CD4-positive, alpha-beta T cell (primary cell): ENCODE measurements at regions not wholly inside any gene's neighbourhood (a gene's known extent, or its start where the extent isn't known, plus 50 kb on each side); places are given as distances from the start of the nearest gene placed in this dataset.

Experiments
- ATAC-seq: fragments of 200-7000 bp; cut with Tn5 transposase; one replicate; pipeline ENCODE4 v1.10.0; 2022; ENCODE audit warnings: mild to moderate bottlenecking; ENCODE audit not compliant: poor library complexity
- CTCF ChIA-PET: fragments of 350-600 bp; sonication (Branson Sonifier 250); formaldehyde crosslinking; loops from one replicate; lab custom pipeline; 2021; ENCODE audit warnings: antibody characterized with exemption, inconsistent platforms; lab: Charles Lee
- POLR2A ChIA-PET: fragments of 350-600 bp; sonication (Branson Sonifier 250); formaldehyde crosslinking; loops from one replicate; lab custom pipeline; 2021; ENCODE audit warnings: antibody characterized with exemption, inconsistent platforms; lab: Charles Lee
- DNase-seq, 14 experiments: peaks; one replicate each; pipeline ENCODE4 v3.0.0-alpha.2; 2013 to 2020; ENCODE audit warnings: mixed read lengths in 2 of 14
- H3K27ac ChIP-seq, 2 donors: one replicate each; pipeline versions ENCODE4 v1.5.1 to v1.7.0; 2013; ENCODE audit warnings: low read length in 2 of 2, low read depth in 1 of 2, mild to moderate bottlenecking in 1 of 2
- H3K27me3 ChIP-seq, 2 experiments: 1 replicate in 1 of 2; 2 replicates in 1 of 2; pipeline versions ENCODE4 v1.6.1 to v1.7.0; 2013; ENCODE audit warnings: low read length in 2 of 2, control low read depth in 1 of 2, mild to moderate bottlenecking in 1 of 2, moderate library complexity in 1 of 2; ENCODE audit not compliant: insufficient read depth in 2 of 2, control insufficient read depth in 1 of 2
- H3K36me3 ChIP-seq: one replicate; pipeline ENCODE4 v1.6.1; 2013; ENCODE audit warnings: low read length, control low read depth; ENCODE audit not compliant: insufficient read depth
- H3K4me1 ChIP-seq: one replicate; pipeline ENCODE4 v1.6.1; 2013; ENCODE audit warnings: low read length, control low read depth; ENCODE audit not compliant: insufficient read depth
- H3K4me3 ChIP-seq: one replicate; pipeline ENCODE4 v1.5.1; 2013; ENCODE audit warnings: mild to moderate bottlenecking, low read length, moderate library complexity
- H3K9me3 ChIP-seq, 2 experiments: 1 replicate in 1 of 2; 2 replicates in 1 of 2; pipeline versions ENCODE4 v1.6.1 to v1.7.0; 2013; ENCODE audit warnings: low read length in 2 of 2, mild to moderate bottlenecking in 2 of 2, control low read depth in 1 of 2, moderate library complexity in 1 of 2; ENCODE audit not compliant: control insufficient read depth in 1 of 2, insufficient read depth in 1 of 2
- H3K27ac Mint-ChIP-seq: one replicate; pipeline ENCODE4 v1.8.0; 2020; ENCODE audit warnings: mixed read lengths
- H3K27me3 Mint-ChIP-seq: one replicate; pipeline ENCODE4 v1.8.0; 2021; ENCODE audit warnings: mixed read lengths
- H3K36me3 Mint-ChIP-seq: one replicate; pipeline ENCODE4 v1.8.0; 2021; ENCODE audit warnings: low read depth, mixed read lengths
- H3K4me1 Mint-ChIP-seq: one replicate; pipeline ENCODE4 v1.8.0; 2021; ENCODE audit warnings: low read depth, mixed read lengths
- H3K4me3 Mint-ChIP-seq: one replicate; pipeline ENCODE4 v1.8.0; 2020; ENCODE audit warnings: mild to moderate bottlenecking, mixed read lengths
- H3K9me3 Mint-ChIP-seq: one replicate; pipeline ENCODE4 v1.8.0; 2020; ENCODE audit warnings: mixed read lengths
- CTCF ChIP-seq: fragments of 200-600 bp; IDR thresholded peaks from one replicate; pipeline ENCODE4 v1.8.0; 2022; ENCODE audit warnings: antibody characterized with exemption, mild to moderate bottlenecking
- intact Hi-C, 2 experiments: fragments of 100-400 bp; cut with DNase I in 1 of 2; cut with micrococcal nuclease in 1 of 2; formaldehyde crosslinking; loops; one replicate each; pipeline versions ENCODE4 v1.15.1 to v1.9.0; 2023 to 2025; cut with DNase I, micrococcal nuclease

DNA sequence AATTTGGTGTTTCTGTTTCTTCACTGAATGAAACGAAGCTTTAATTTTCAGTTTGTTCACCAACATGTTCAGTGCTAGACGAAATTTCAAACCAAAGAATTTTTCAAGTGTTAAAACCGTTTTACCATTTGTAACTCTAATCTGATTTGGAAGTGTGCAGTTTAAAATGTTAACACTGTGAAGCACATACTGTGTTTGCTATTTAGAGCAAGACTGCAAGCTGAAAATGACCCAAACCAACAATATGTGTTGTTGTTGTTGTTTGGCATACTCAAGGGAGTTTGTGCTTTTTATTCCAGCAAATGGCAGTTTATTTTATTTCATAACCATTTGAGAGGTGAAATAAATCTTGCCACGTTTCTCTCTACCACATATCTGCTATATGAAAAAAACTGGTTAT is 128.4 kb upstream of the CDH7 start:
- no peaks in the 10 kb centered on the region for H3K36me3 Mint-ChIP-seq
- CTCF ChIA-PET = no interaction called here

DNA sequence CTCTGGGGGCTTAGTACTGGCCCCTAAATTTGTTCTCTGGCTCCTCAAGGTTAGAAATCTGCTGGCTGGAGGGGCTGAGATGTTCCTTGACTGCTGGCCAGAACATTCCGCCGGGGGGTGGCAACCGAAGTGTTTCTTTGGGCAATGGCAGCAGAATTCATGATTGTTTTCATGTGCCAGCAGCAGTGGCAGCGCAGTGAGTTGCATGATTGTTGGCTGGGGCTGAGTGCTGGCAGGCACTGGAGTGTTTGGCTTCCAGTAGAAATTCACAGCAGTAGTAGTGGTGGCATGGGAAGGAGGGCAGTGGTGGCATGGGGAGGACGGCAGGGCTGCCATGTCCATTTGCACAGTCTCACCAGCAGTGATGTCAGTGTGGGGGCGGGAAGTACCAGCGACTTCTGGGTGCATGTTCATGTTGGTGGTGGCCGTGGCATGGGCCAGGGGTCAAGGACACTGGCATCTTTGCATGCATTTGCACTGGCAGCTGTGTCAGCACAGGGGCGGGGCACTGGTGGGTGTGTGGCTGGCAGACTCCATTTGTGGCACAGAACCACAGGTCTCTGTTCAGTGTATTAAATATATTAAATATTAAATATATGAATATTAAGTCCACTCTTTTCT is 130.6 kb upstream of the CDH7 start:
- no peaks in the 10 kb centered on the region for H3K27me3 ChIP-seq
- intact Hi-C loops = no loop called here
- ChIA-PET CTCF (no interaction called here), POLR2A (no interaction called here)
- TF ChIP-seq CTCF = no peak
- no peaks in the 10 kb centered on the region for H3K4me1 ChIP-seq
- H3K27ac ChIP-seq = no peak overlapping the region
- H3K36me3 ChIP-seq = no peaks in the 10 kb centered on the region
- no peak overlapping the region for H3K4me3 Mint-ChIP-seq
- no peaks in the 10 kb centered on the region for H3K27me3 Mint-ChIP-seq
- H3K36me3 Mint-ChIP-seq = no peaks in the 10 kb centered on the region
- peaks cover 0 to 6% of the 10 kb centered on the region in 2 experiments for H3K9me3 ChIP-seq
- no peak overlapping the region for H3K27ac Mint-ChIP-seq
- H3K9me3 Mint-ChIP-seq = peaks cover 9% of the 10 kb centered on the region
- no peaks in the 10 kb centered on the region for H3K4me1 Mint-ChIP-seq
- DNase-seq = no peak
- ATAC-seq = no peak
- H3K4me3 ChIP-seq = no peak overlapping the region

More for the DNA sequence above, 128.4 kb upstream of the CDH7 start:
- H3K9me3 Mint-ChIP-seq = peaks cover 11% of the 10 kb centered on the region
- no peak overlapping the region for H3K27ac Mint-ChIP-seq
- no peak overlapping the region for H3K27ac ChIP-seq
- no peak overlapping the region for H3K4me3 Mint-ChIP-seq
- H3K27me3 ChIP-seq = no peaks in the 10 kb centered on the region
- POLR2A ChIA-PET = no interaction called here
- no peaks in the 10 kb centered on the region for H3K27me3 Mint-ChIP-seq
- H3K4me1 ChIP-seq = no peaks in the 10 kb centered on the region
- ATAC-seq = no peak
- H3K4me3 ChIP-seq = no peak overlapping the region
- no peak for DNase-seq
- no peak for TF ChIP-seq CTCF
- peaks cover 0 to 6% of the 10 kb centered on the region in 2 experiments for H3K9me3 ChIP-seq
- intact Hi-C loops = no loop called here
- H3K4me1 Mint-ChIP-seq = no peaks in the 10 kb centered on the region
- no peaks in the 10 kb centered on the region for H3K36me3 ChIP-seq

GRCh38 chr18:65610939-65611338 is 139.9 kb upstream of the CDH7 start:
- ChIA-PET POLR2A (no interaction called here), CTCF (no interaction called here)
- Histone ChIP-seq H3K27ac (no peak overlapping the region), H3K36me3 (no peaks in the 10 kb centered on the region), H3K4me1 (no peaks in the 10 kb centered on the region), H3K4me3 (no peak overlapping the region), H3K27me3 (no peaks in the 10 kb centered on the region), H3K9me3 (peaks cover 5 to 7% of the 10 kb centered on the region in 2 experiments)
- no peak overlapping the region for H3K27ac Mint-ChIP-seq
- peaks cover 4% of the 10 kb centered on the region for H3K9me3 Mint-ChIP-seq
- no peak for TF ChIP-seq CTCF
- intact Hi-C loops = no loop called here
- ATAC-seq (no peak), DNase-seq (no peak)
- H3K4me3 Mint-ChIP-seq = no peak overlapping the region
- H3K36me3 Mint-ChIP-seq = no peaks in the 10 kb centered on the region
- H3K27me3 Mint-ChIP-seq = no peaks in the 10 kb centered on the region
- H3K4me1 Mint-ChIP-seq = no peaks in the 10 kb centered on the region
